ENCODE measurements at regions not wholly inside any gene's neighbourhood (a gene's known extent, or its start where the extent isn't known, plus 50 kb on each side); places are given as distances from the start of the nearest gene placed in this dataset.
"Not testable (repeated sequence)": the region's sequence is repeated elsewhere in the genome, so short reads cannot be mapped to it uniquely, and the experiment has no call there.

DNA sequence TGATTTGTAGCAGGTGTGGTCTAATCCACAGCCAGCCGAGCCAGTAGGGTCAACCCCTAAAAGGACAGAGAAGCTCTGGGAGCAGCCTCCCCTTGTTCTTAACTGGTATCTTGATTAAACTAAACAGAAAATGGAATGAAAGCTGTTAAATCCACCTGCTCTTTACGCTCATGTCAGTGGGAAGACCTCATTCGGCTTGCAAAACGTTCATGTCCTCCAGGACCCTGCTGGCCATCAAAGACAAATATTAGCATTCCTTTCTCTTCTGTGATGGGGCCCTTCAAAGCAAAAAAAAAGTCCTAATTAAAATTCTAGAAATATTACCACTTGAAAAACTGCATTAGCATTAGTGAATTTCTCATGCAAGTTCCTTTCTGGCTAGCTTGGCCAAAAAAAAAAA is 355.0 kb downstream of the ANAPC1 start:
- DNase-seq = not testable (repeated sequence)

GRCh38 chr2:111530239-111530965 is 353.6 kb downstream of the ANAPC1 start:
- DNase-seq = not testable (repeated sequence)

DNA sequence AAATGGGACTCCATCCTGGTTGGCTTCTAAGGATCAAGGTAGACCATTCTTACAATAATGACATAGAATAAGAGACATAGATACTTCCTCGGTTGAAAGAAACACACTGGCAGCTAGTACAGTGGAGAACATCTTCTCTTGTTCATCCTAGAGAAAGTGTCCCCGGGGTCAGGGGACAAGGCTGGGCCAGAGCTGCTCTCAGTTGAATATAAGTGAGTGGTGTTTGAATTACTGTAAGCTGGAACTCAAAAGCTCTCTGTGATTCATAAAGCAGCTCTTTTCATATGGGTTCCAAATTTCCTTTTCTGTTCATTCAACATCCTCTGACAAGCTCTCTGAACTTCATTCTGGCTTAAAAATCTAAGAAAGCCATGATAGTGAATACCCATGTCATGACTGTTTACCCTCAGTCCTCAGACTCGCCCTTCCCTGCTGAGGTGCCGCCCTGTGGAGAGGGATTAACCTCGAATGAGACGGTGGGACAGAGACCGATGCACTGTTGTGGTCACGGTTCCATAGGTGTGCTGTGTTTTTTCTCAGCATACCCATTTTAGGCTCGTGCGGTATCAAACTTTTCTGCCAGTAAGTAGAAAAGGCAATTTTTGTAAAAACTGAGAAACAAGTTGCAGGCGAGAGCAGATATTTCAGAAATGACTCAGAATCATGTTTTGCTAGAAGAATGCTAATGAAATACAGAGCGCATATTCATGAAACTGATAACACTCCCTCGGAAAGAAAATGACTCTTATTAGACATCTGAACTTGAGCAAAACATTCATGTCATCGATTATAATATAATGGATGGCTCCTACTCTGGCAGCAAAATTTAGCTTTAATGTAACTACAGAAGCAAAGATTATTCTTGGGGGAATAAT is 351.1 kb downstream of the ANAPC1 start:
- not testable (repeated sequence) for DNase-seq

DNA sequence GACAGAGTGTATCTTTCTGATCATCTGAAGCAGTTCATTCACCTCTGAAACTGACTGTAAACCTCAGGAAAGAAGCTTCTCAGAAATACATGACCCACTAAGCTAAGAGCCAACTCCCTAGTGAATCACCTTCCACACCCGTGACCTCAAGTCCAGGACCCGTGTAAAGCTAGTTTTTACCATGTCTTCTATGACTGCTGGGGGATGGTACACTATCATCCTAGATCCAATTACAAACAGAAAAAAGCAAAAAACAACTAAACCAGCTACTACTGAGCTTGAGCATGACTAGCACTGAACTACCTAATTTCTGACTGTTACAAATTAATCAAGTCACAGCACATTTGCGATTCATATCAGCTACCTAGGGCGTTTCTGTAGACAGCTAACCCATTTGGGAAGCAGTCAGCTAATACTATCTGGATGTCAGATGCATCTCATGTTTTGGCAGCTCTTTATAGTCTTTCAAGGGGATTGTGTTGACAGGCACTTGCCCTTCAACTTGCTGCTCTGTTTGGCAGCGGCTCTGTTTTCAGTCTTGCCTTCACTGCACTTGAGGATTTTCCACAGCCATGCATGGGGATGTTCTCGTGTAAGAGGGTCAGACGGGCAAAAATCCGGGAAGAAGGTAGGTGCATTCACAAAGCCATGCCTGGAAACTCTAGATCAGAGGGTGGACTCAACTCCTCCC is 350.3 kb downstream of the ANAPC1 start:
- DNase-seq = not testable (repeated sequence)

- DNase-seq = no peak
These were observed 349.1 kb downstream of the ANAPC1 start for GRCh38 chr2:111534910-111535352.

DNA sequence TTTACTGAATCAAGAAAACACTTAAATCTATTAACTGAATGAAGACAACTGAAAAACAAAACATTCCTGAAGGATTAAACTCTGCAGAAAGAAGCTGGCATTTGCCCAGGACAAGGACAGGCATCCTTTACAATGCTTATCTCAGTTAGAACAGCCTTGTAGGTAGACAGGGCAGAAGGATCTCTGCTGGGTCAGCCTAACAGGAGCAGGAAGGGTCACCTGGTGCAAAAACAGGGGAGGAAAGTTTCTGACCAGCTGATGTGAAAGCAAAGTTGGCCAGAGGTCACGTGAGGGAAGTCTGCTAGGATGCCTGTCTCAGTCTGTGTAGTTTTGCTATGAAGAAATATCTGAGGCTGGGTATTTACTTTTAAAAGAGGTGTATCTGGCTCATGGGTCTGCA is 348.6 kb downstream of the ANAPC1 start:
- no peak for DNase-seq

DNA sequence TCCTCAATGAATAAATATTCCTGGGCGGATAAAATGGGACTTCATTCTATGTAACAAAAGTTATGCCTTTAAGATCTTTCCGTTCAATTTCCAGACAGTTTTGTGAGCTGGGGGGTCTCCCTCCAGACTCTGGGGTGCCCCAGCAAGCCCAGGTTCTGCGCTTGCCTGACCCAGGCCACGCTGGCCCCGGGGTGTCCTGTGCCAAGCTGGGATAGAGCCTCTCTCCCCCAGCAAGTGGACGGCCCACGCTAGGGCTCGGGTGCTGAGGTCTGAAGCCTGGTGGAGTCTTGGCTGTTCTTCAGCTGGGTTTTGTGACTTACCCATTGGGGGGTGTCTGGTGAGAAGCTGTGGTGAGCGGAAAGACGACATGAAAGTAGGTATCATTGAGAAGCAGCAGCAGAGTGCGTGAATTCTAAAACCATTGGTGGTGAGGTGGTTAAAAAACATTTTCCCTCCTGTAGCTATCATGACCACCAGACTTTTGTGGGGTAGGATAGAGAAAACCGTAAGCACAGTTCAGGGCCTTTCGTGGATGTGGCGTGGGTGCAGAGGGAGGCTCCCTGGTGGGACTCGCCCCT is 346.8 kb downstream of the ANAPC1 start:
- no peak for DNase-seq

GRCh38 chr2:111539991-111540390 is 344.0 kb downstream of the ANAPC1 start:
- not testable (repeated sequence) for DNase-seq

DNA sequence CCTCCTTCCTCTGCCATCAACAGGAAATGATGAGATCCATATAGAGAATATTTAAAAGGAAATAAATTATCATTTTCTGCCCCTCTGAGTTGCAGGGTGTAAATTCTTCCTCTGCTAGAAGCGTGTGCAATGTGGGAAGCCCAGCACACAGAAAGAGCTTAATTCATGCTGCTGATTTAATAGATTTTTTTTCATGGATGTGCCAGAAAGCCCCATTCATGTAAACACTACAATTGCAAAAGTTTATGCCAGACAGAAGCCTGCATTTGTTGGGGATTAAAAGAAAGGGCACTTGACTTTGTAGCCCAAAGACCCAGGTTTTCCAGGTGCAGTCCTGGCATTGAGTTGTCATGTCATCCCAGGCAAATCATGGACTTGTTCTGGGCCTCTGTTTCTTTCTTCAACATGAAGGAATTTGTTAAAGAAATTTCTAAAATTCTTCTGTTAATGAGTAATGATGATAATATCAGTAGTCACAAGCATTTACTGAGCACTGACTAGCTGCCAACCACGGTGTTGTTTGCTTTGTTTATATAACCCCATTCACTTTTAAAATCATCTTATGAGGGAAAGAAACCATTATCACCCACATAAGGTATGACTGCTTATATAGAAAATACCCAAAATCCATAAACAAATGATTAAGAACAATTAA is 341.7 kb downstream of the ANAPC1 start:
- DNase-seq = not testable (repeated sequence)

DNA sequence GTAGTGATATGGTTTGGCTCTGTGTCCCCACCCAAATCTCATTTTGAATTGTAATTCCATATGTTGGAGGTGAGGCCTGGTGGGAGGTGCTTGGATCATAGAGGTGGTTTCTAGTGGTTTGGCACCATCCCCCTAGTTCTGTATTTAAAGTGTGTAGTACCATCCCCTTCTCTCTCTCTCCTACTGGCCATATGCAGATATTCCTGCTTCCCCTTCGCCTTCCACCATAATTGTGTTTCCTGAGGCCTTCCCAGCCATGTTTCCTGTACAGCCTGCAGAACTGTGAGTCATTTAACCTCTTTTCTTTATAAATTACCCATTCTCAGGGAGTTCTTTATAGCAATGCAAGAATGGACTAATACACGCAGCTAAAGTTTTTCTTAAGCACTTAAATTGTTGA is 340.0 kb downstream of the ANAPC1 start:
- DNase-seq = not testable (repeated sequence)

DNA sequence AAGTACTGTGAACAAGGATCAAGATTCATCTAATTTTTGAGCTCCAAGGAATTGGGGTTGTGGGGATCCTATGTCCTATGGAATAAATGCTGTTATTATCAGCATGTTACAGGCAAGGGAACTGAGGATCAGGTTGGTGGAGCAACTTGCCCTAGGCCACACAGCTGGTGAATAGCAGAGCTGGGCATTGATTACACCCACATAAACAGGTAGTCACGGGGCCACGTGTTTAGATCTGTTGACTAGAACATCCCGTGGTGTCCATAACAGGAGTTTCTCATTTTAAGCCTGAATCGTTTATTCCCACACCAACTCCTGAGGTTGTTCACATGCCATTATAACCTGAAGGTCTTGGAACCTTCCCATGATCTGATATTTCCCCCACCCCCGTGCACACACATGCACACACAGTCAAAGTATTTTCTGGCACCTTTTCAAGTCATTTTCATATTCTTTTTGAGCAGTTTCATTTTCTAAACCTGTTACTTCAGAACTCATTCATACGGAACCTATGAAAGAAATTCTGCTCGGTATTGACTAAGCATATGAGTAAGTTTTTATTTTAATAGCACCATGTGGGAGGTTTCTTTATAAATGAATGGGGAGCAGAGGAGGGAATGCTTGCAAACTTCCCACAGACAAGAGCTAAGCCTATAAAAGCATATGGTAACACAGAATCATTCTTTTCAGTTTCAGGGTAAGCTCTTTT is 338.1 kb downstream of the ANAPC1 start:
- DNase-seq = not testable (repeated sequence)

DNA sequence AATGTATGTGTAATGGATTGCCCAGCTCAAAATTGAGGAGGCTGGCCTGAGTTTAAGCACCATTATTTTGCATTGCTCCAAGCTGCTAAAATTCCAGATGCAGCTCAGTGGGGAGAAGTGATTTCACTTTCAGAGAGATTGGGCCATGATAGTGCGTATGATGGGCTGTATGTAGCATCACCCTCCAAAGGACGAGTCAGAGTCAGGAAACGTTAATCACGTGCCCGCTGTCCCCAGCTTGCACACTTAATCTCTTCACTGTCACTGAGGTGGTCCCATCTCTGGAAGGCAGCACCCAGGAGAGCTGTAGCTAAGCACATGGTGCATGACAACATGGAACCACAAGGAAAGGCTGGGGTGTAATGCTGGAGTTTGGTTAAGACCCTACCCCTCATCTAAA is 337.4 kb downstream of the ANAPC1 start:
- DNase-seq = not testable (repeated sequence)

DNA sequence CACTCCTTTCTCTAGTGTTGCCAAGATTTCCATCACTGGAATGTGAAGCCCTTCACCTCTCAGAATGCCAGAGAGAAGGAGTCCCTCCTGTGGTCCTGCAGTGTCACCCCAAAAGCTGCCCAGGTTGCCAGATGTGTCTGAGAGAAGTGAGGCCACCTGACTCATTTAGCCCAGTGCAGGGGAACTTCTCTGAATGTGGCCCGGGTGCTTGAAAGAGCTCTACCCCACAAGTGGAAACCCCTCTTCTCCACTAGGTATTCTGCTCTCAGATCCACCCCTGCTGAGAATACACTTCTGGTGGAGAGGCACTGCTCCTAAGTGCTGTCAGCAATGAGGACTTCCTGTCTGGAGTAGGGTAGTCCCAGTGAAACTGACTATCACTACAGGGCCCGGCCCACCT is 334.8 kb downstream of the ANAPC1 start:
- DNase-seq = not testable (repeated sequence)

DNA sequence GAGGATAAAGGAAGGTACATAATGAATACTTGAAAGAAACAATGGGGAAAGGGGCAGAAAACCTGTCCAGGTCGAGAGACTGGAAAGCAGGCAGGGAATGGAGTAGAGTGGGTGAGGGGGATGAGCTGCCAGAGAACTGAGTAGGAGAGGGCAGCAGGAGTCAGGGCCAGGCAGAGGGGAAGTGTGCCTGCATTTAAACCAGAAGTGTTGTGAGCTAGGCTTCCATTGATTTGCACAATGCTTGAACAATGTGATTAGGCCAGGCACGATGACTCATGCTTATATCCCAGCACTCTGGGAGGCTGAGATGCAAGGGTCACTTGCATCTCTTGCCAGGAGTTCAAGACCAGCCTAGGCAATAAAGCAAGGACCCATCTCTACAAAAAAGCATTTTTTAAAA is 332.6 kb downstream of the ANAPC1 start:
- not testable (repeated sequence) for DNase-seq

DNA sequence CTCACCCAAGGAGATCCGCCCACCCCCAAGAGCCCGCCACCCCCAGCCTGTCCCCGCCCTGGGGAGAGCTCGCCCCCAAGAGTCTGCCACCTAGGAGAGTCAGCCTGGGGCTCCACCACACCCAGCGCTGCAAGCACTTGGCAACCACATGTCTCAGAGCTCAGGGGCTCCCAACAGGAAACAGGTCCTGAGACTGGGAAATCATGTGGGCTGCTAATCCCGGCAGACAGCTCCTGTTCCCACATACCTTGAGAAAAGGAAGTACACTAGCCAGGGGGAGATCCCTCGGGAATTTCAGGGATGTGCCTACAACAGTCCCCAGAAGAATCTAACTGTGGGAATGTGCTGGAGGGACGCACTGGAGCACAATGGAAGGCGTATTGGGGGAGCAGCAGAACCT is 331.4 kb downstream of the ANAPC1 start:
- DNase-seq = not testable (repeated sequence)

DNA sequence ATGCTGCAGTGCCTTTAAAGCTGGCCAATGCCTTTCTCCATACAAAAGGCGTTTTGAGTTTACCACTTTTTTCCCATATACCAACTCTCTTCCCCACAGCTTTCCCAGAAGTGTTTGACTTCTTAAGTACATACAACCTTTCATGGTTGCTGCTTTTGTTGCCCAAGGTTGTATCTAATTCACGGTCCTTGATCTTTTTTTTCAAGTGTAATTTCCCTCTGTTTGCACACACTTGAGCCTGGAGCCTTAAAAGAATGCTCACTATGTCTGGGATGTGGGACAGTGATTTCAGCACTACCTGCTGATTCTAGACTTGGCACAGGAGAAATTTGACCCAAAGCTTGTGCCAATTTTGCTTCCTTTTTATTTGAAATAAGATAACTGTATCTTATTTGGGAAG is 324.7 kb downstream of the ANAPC1 start:
- not testable (repeated sequence) for DNase-seq

GRCh38 chr2:111559814-111560213 is 324.2 kb downstream of the ANAPC1 start:
- DNase-seq = not testable (repeated sequence)

GRCh38 chr2:111566068-111566467 is 317.9 kb downstream of the ANAPC1 start:
- peak; percentile 15 to 16 for DNase-seq

- not testable (repeated sequence) for DNase-seq
These were observed 316.8 kb downstream of the ANAPC1 start for GRCh38 chr2:111567233-111567632.

DNA sequence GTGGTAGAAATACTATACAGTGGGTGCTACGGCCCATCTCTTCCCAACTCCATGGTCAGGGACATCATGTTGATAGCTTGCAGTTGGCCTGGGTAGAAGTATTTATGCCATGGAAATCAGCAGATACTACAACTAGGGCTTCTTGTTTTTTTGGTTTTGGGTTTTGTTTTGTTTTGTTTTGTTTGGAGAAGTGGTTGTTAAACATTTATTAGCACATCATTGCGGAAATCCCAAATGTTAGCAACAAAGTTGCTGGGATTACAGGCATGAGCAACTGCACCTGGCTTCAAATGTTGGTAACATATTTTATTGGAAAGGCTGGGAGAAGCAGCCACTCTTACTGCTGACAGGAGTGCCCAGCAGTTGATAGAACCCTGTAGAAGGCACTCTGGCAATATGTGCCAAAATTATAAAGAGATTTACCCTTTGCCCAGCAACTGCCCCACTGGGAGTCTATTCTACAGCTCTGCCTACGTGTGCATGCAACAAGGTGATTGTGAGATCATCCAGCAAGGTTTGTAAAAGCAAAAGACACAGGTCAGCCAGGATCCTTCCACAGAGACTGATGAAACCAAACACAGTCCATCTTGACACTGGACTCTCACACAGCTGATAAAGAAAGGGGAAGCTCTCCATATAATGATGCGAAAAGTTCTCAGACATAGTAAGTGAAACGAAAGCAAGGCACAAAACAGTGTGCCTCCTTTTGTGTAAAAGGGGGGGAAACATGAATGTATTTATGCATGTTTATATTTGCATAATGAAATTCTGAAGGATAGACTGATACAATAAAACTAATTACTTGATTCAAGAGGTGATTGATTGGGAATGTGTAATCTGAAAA is 314.4 kb downstream of the ANAPC1 start:
- not testable (repeated sequence) for DNase-seq
